ENCODE measurements at regions not wholly inside any gene's neighbourhood (a gene's known extent, or its start where the extent isn't known, plus 50 kb on each side); places are given as distances from the start of the nearest gene placed in this dataset.

- TF ChIP-seq, protein P1, sequence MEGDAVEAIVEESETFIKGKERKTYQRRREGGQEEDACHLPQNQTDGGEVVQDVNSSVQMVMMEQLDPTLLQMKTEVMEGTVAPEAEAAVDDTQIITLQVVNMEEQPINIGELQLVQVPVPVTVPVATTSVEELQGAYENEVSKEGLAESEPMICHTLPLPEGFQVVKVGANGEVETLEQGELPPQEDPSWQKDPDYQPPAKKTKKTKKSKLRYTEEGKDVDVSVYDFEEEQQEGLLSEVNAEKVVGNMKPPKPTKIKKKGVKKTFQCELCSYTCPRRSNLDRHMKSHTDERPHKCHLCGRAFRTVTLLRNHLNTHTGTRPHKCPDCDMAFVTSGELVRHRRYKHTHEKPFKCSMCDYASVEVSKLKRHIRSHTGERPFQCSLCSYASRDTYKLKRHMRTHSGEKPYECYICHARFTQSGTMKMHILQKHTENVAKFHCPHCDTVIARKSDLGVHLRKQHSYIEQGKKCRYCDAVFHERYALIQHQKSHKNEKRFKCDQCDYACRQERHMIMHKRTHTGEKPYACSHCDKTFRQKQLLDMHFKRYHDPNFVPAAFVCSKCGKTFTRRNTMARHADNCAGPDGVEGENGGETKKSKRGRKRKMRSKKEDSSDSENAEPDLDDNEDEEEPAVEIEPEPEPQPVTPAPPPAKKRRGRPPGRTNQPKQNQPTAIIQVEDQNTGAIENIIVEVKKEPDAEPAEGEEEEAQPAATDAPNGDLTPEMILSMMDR (IDR thresholded peaks at IDR 0.05) = no peak
- no peak for TF ChIP-seq POLR2A (IDR thresholded peaks at IDR 0.05)
- TF ChIP-seq POLR2AphosphoS5 (IDR thresholded peaks at IDR 0.05) = no peak
- TF ChIP-seq EP300 (IDR thresholded peaks at IDR 0.05; ENCODE audit: low read depth) = no peak
Observed at GRCh38 chrX:47723083-47723482, 64.1 kb upstream of the UXT start.

Measured in transverse colon (tissue), 4 donors.